GM13977 (cell line): ENCODE measurements at regions not wholly inside any gene's neighbourhood (a gene's known extent, or its start where the extent isn't known, plus 50 kb on each side); places are given as distances from the start of the nearest gene placed in this dataset.

ENCODE experiments used
- DNase-seq: peaks from one replicate; pipeline ENCODE4 v3.0.0; 2012; ENCODE audit warnings: low spot score
- CTCF ChIP-seq: IDR thresholded peaks from 2 replicates; pipeline ENCODE4 v1.5.1; 2012; ENCODE audit warnings: mild to moderate bottlenecking, control low read depth; ENCODE audit not compliant: insufficient read depth; ENCODE audit errors: extremely low read depth, missing control alignments
- in situ Hi-C: fragments of 300-500 bp; cut with MboI; formaldehyde crosslinking; loops from one replicate; pipeline ENCODE4 v1.12.0; 2022; ENCODE audit warnings: low sequenced_read_pairs, low pct_unique_long_range_greater_than_20kb, mixed read lengths, inconsistent platforms; ENCODE audit not compliant: unreplicated experiment

- no peak for TF ChIP-seq CTCF
- in situ Hi-C loops = no loop called here
- DNase-seq = no peak
These were observed 87.9 kb downstream of the LIG4 start for GRCh38 chr13:108127406-108127805.

GRCh38 chr13:108126056-108126455 is 89.3 kb downstream of the LIG4 start:
- TF ChIP-seq CTCF = no peak
- no peak for DNase-seq
- in situ Hi-C loops = no loop called here

DNA sequence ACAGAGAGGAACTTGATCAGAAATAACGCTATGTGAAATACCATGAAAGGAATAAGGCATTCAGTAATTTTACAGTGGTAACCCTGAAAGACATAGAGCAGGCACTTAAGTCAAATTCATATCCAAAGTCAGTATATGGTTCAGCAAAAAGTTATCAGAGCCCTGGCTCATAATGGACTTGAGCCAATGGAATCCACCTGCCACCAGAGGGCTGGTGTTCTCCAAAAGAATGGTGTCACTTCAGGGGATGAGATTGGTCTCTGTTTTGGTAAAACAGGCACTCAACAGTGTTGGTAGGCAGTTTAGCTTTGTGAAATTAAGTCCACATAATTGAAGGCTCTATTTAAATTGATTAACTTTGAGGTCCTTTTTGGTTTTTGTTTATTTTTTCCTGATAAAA is 93.9 kb downstream of the LIG4 start:
- in situ Hi-C loops = no loop called here
- no peak for DNase-seq
- TF ChIP-seq CTCF = no peak

- DNase-seq = no peak
- in situ Hi-C loops = no loop called here
- no peak for TF ChIP-seq CTCF
These were observed 94.5 kb downstream of the LIG4 start for GRCh38 chr13:108120856-108121255.

DNA sequence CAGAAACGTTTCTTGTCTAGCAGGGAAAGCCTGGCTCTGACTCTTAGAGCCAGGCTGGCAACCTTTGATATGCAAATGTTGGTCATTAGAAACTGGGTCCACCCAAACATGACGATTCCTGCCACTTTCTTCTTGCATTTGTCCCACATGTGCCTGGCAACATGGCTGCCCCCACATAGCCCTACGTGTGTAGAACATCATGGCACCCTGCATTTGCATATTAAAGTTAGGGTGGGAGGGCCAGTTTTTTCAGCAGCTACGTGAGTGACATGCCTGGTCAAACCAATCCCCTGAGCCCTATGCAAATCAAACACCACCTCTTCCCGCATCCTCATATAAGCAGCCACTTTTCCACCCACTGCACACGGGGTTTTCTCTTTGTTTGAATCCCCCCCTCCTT is 95.0 kb downstream of the LIG4 start:
- no peak for TF ChIP-seq CTCF
- no peak for DNase-seq
- in situ Hi-C loops = no loop called here

- no peak for TF ChIP-seq CTCF
- DNase-seq = no peak
- in situ Hi-C loops = no loop called here
These were observed 99.6 kb downstream of the LIG4 start for GRCh38 chr13:108115738-108116137.

- in situ Hi-C loops = no loop called here
- DNase-seq = no peak
- TF ChIP-seq CTCF = no peak
These were observed 101.9 kb downstream of the LIG4 start for GRCh38 chr13:108113407-108113806.
